Left colon (tissue), 2 donors: ENCODE measurements at regions not wholly inside any gene's neighbourhood (a gene's known extent, or its start where the extent isn't known, plus 50 kb on each side); places are given as distances from the start of the nearest gene placed in this dataset.

ENCODE experiments used
- ATAC-seq: fragments of 200-7000 bp; cut with Tn5 transposase; one replicate; pipeline ENCODE4 v1.9.1; 2020; ENCODE audit warnings: mild to moderate bottlenecking, moderate library complexity
- DNase-seq, 2 donors: peaks; one replicate each; pipeline ENCODE4 v3.0.0-alpha.2; 2020
- intact Hi-C, 2 donors: fragments of 100-400 bp; cut with DNase I in 1 of 2; cut with micrococcal nuclease in 1 of 2; formaldehyde crosslinking; loops; one replicate each; pipeline versions ENCODE4 v1.11.2 to v1.14.0; 2022; cut with DNase I, micrococcal nuclease
- donor health status: DM: no; HTN: no; CAD: no.
- donor health status: DM: yes; HTN: yes; CAD: no.

GRCh38 chr3:30277494-30277893 lies 328.9 kb upstream of the TGFBR2 start:
- ATAC-seq = no peak

GRCh38 chr3:30281526-30281925 lies 324.9 kb upstream of the TGFBR2 start:
- intact Hi-C loops = no loop called here
- ATAC-seq (no peak), DNase-seq (no peak)

More at GRCh38 chr3:30277494-30277893, 328.9 kb upstream of the TGFBR2 start:
- DNase-seq = no peak
- intact Hi-C loops = no loop called here

GRCh38 chr3:30282154-30282696 lies 324.2 kb upstream of the TGFBR2 start:
- DNase-seq = no peak
- intact Hi-C loops = no loop called here
- no peak for ATAC-seq

- DNase-seq = no peak
- ATAC-seq = no peak
- intact Hi-C loops = no loop called here
These were observed 321.0 kb upstream of the TGFBR2 start for GRCh38 chr3:30285188-30286006.

- peak; percentile 55 to 67 for DNase-seq
- intact Hi-C loops = no loop called here
- peak; percentile 44 for ATAC-seq
These were observed 320.3 kb upstream of the TGFBR2 start for GRCh38 chr3:30286007-30286669.

- intact Hi-C loops = no loop called here
These were observed 319.6 kb upstream of the TGFBR2 start for GRCh38 chr3:30286811-30287210.

GRCh38 chr3:30288830-30289229 lies 317.6 kb upstream of the TGFBR2 start:
- intact Hi-C loops = no loop called here
- DNase-seq = no peak
- no peak for ATAC-seq

More at GRCh38 chr3:30286811-30287210, 319.6 kb upstream of the TGFBR2 start:
- no peak for DNase-seq
- no peak for ATAC-seq

- intact Hi-C loops = no loop called here
- DNase-seq (peak in 1 of 2 donors; percentile 5), ATAC-seq (peak; percentile 98)
These were observed 317.1 kb upstream of the TGFBR2 start for GRCh38 chr3:30289324-30289723.

GRCh38 chr3:30289766-30290165 lies 316.6 kb upstream of the TGFBR2 start:
- ATAC-seq = peak; percentile 47
- intact Hi-C loops = no loop called here

GRCh38 chr3:30290479-30290878 lies 315.9 kb upstream of the TGFBR2 start:
- ATAC-seq = no peak
- DNase-seq = peak in 1 of 2 donors; percentile 6
- intact Hi-C loops = no loop called here

More at GRCh38 chr3:30289766-30290165, 316.6 kb upstream of the TGFBR2 start:
- no peak for DNase-seq

GRCh38 chr3:30292192-30292893 lies 314.1 kb upstream of the TGFBR2 start:
- ATAC-seq = no peak
- intact Hi-C loops = no loop called here
- DNase-seq = no peak

- DNase-seq = no peak
These were observed 312.7 kb upstream of the TGFBR2 start for GRCh38 chr3:30293621-30294240.

GRCh38 chr3:30294241-30294667 lies 312.1 kb upstream of the TGFBR2 start:
- DNase-seq = no peak
- intact Hi-C loops = no loop called here
- no peak for ATAC-seq

More at GRCh38 chr3:30293621-30294240, 312.7 kb upstream of the TGFBR2 start:
- intact Hi-C loops = no loop called here
- no peak for ATAC-seq

- intact Hi-C loops = no loop called here
- DNase-seq (no peak), ATAC-seq (no peak)
These were observed 309.3 kb upstream of the TGFBR2 start for GRCh38 chr3:30297112-30297511.

GRCh38 chr3:30299674-30300385 lies 306.6 kb upstream of the TGFBR2 start:
- intact Hi-C loops = no loop called here
- peak; percentile 75 for ATAC-seq
- no peak for DNase-seq

- intact Hi-C loops = no loop called here
- peak; percentile 22 for ATAC-seq
- DNase-seq = no peak
These were observed 305.6 kb upstream of the TGFBR2 start for GRCh38 chr3:30300809-30301208.

GRCh38 chr3:30302027-30302426 lies 304.4 kb upstream of the TGFBR2 start:
- intact Hi-C loops = no loop called here
- ATAC-seq = no peak
- DNase-seq = no peak

GRCh38 chr3:30303770-30304169 lies 302.6 kb upstream of the TGFBR2 start:
- intact Hi-C loops = no loop called here
- no peak for ATAC-seq
- DNase-seq = no peak
